ENCODE measurements at regions not wholly inside any gene's neighbourhood (a gene's known extent, or its start where the extent isn't known, plus 50 kb on each side); places are given as distances from the start of the nearest gene placed in this dataset.

GRCh38 chr5:175379867-175380266 lies 64.1 kb downstream of the DRD1 start:
- Histone ChIP-seq H3K4me3 (ENCODE audit: low read depth, low read length) (no peak overlapping the region), H3K27me3 (ENCODE audit: control insufficient read depth, insufficient read depth, low read length) (no peaks in the 10 kb centered on the region), H3K27ac (ENCODE audit: low read depth, low read length) (no peak overlapping the region), H3K4me1 (ENCODE audit: control insufficient read depth, insufficient read depth, low read length) (no peaks in the 10 kb centered on the region), H3K36me3 (ENCODE audit: control insufficient read depth, insufficient read depth, low read length) (no peaks in the 10 kb centered on the region), H3K9me3 (ENCODE audit: control insufficient read depth, insufficient read depth, low read length) (no peaks in the 10 kb centered on the region)
- no peak for DNase-seq (ENCODE audit: low read depth in 4 of 6, low spot score in 6 of 6)
- no CpG with 5 or more reads among the region's 1 CpG for WGBS (ENCODE audit: insufficient coverage)

DNA sequence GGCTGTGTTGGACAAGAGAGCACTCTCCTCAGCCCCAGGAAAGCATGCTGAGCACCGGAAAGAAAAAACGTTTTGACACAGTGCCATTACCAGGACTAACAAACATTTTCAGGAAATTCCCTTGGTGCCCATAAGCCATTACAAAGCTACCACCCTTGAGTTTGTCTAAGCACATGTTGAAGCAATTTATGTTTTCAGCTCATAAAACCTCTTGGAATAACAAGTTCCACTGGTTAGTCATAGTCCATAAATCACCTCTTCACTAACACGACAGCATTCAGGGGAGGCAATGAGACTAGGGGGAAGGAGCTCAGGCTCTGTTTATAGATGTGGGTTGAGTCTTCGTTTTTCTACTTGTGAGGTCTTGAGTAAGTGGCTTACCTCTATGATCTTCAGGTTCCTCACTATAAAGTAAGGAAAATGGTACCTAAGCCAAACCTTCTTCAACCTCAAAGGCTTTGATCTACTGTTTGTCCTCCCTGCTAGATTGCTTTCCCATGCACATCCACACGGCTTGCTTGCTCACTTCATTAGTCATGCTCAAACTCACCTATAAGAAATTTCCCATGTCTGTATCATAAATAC lies 65.4 kb downstream of the DRD1 start:
- no peaks in the 10 kb centered on the region for H3K9me3 ChIP-seq (ENCODE audit: control insufficient read depth, insufficient read depth, low read length)
- H3K27me3 ChIP-seq (ENCODE audit: control insufficient read depth, insufficient read depth, low read length) = no peaks in the 10 kb centered on the region
- no peaks in the 10 kb centered on the region for H3K4me1 ChIP-seq (ENCODE audit: control insufficient read depth, insufficient read depth, low read length)
- 30% methylated on average over 2 of the region's 5 CpGs for WGBS (ENCODE audit: insufficient coverage)
- no peaks in the 10 kb centered on the region for H3K36me3 ChIP-seq (ENCODE audit: control insufficient read depth, insufficient read depth, low read length)
- DNase-seq (ENCODE audit: low read depth in 4 of 6, low spot score in 6 of 6) = peak in 1 of 6 donors; percentile 67
- H3K27ac ChIP-seq (ENCODE audit: low read depth, low read length) = no peak overlapping the region
- no peak overlapping the region for H3K4me3 ChIP-seq (ENCODE audit: low read depth, low read length)

DNA sequence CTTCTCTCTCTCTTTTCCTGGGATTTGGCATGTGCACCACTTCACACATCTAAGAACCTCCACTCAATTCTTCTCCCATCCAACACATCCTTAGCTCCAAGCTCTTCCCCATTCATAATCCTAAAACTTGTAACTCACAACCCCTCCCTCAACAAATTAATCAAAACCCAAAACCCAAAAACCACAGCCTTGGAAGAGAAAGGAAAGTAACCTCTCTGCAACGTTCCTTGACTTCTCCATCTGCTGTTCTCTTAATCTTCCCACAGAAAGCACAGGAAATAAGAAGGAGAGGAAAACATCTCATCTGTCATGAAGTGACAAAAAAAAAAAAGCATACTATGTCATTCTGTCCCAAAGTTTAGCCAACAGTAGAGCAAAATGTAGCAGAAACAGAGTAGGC lies 66.2 kb downstream of the DRD1 start:
- no peak overlapping the region for H3K27ac ChIP-seq (ENCODE audit: low read depth, low read length)
- no peaks in the 10 kb centered on the region for H3K4me1 ChIP-seq (ENCODE audit: control insufficient read depth, insufficient read depth, low read length)
- no peaks in the 10 kb centered on the region for H3K27me3 ChIP-seq (ENCODE audit: control insufficient read depth, insufficient read depth, low read length)
- H3K4me3 ChIP-seq (ENCODE audit: low read depth, low read length) = no peak overlapping the region
- H3K36me3 ChIP-seq (ENCODE audit: control insufficient read depth, insufficient read depth, low read length) = no peaks in the 10 kb centered on the region
- no peak for DNase-seq (ENCODE audit: low read depth in 4 of 6, low spot score in 6 of 6)
- no peaks in the 10 kb centered on the region for H3K9me3 ChIP-seq (ENCODE audit: control insufficient read depth, insufficient read depth, low read length)
- WGBS (ENCODE audit: insufficient coverage) = no CpG with 5 or more reads among the region's 1 CpG

DNA sequence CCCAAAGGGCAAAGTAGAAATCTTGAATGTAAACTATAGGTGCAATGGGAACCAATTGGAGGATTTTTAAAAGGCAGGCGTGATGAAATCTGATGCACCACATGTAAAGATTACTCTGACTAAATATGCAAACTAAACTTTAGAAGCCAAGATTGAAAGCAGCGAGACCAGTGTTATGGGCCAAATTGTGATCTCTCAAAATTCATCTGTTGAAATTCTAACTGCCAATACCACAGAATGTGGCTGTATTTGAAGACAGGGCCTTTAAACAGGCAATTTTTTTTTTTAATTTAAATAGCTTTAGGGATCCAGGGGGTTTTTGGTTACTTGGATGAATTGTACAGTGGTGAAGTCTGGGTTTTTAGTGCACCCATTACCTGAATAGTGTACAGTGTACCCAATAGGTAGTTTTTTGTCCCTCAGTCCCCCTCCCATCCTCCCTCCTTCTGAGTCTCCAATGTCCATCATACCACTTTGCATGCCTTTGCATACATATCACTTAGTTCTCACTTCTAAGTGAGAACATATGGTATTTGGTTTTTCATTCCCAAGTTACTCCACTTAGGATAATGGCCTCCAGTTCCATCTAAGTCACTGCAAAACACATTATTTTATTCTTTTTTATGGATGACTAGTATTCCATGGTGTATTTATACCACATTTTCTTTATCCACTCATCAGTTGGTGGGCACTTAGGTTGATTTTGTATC lies 69.7 kb downstream of the DRD1 start:
- H3K27me3 ChIP-seq (ENCODE audit: control insufficient read depth, insufficient read depth, low read length) = no peaks in the 10 kb centered on the region
- no peaks in the 10 kb centered on the region for H3K9me3 ChIP-seq (ENCODE audit: control insufficient read depth, insufficient read depth, low read length)
- 83% methylated on average over 1 of the region's 2 CpGs for WGBS (ENCODE audit: insufficient coverage)
- no peaks in the 10 kb centered on the region for H3K4me1 ChIP-seq (ENCODE audit: control insufficient read depth, insufficient read depth, low read length)
- H3K4me3 ChIP-seq (ENCODE audit: low read depth, low read length) = no peak overlapping the region
- no peak overlapping the region for H3K27ac ChIP-seq (ENCODE audit: low read depth, low read length)
- peak in 1 of 6 donors; percentile 60 for DNase-seq (ENCODE audit: low read depth in 4 of 6, low spot score in 6 of 6)
- H3K36me3 ChIP-seq (ENCODE audit: control insufficient read depth, insufficient read depth, low read length) = no peaks in the 10 kb centered on the region

GRCh38 chr5:175365866-175366265 lies 78.1 kb downstream of the DRD1 start:
- H3K27ac ChIP-seq (ENCODE audit: low read depth, low read length) = no peak overlapping the region
- H3K9me3 ChIP-seq (ENCODE audit: control insufficient read depth, insufficient read depth, low read length) = no peaks in the 10 kb centered on the region
- WGBS (ENCODE audit: insufficient coverage) = 100% methylated on average over 1 of the region's 1 CpG
- H3K27me3 ChIP-seq (ENCODE audit: control insufficient read depth, insufficient read depth, low read length) = no peaks in the 10 kb centered on the region
- no peaks in the 10 kb centered on the region for H3K36me3 ChIP-seq (ENCODE audit: control insufficient read depth, insufficient read depth, low read length)
- no peak overlapping the region for H3K4me3 ChIP-seq (ENCODE audit: low read depth, low read length)
- no peak for DNase-seq (ENCODE audit: low read depth in 4 of 6, low spot score in 6 of 6)
- H3K4me1 ChIP-seq (ENCODE audit: control insufficient read depth, insufficient read depth, low read length) = no peaks in the 10 kb centered on the region

DNA sequence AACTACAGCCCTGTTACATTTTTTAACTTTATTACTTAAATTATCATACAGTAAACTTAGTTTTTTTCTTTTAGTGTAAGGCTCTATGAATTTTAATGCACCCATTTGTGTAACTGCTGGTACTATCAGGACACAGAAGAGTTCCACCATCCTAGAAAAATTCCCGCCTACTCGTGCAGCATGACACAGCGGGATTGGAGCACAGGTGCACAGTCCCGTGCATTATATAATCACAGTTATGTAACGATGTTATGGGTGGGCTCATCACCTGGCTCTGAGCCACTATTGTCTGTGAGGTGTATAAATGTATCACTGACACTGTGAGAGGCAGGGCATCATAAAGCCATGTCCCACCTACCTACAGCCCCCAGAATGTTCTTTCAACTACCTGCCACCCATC lies 80.7 kb downstream of the DRD1 start:
- Histone ChIP-seq H3K27me3 (ENCODE audit: control insufficient read depth, insufficient read depth, low read length) (no peaks in the 10 kb centered on the region), H3K27ac (ENCODE audit: low read depth, low read length) (no peak overlapping the region), H3K4me1 (ENCODE audit: control insufficient read depth, insufficient read depth, low read length) (no peaks in the 10 kb centered on the region), H3K4me3 (ENCODE audit: low read depth, low read length) (no peak overlapping the region), H3K36me3 (ENCODE audit: control insufficient read depth, insufficient read depth, low read length) (no peaks in the 10 kb centered on the region), H3K9me3 (ENCODE audit: control insufficient read depth, insufficient read depth, low read length) (no peaks in the 10 kb centered on the region)
- no peak for DNase-seq (ENCODE audit: low read depth in 4 of 6, low spot score in 6 of 6)
- WGBS (ENCODE audit: insufficient coverage) = 80% methylated on average over 1 of the region's 5 CpGs

- Histone ChIP-seq H3K9me3 (ENCODE audit: control insufficient read depth, insufficient read depth, low read length) (no peaks in the 10 kb centered on the region), H3K36me3 (ENCODE audit: control insufficient read depth, insufficient read depth, low read length) (no peaks in the 10 kb centered on the region), H3K27me3 (ENCODE audit: control insufficient read depth, insufficient read depth, low read length) (no peaks in the 10 kb centered on the region), H3K4me1 (ENCODE audit: control insufficient read depth, insufficient read depth, low read length) (no peaks in the 10 kb centered on the region), H3K27ac (ENCODE audit: low read depth, low read length) (no peak overlapping the region), H3K4me3 (ENCODE audit: low read depth, low read length) (no peak overlapping the region)
- WGBS (ENCODE audit: insufficient coverage) = 80% methylated on average over 1 of the region's 1 CpG
- no peak for DNase-seq (ENCODE audit: low read depth in 4 of 6, low spot score in 6 of 6)
Observed at GRCh38 chr5:175357995-175358394, 86.0 kb downstream of the DRD1 start.

DNA sequence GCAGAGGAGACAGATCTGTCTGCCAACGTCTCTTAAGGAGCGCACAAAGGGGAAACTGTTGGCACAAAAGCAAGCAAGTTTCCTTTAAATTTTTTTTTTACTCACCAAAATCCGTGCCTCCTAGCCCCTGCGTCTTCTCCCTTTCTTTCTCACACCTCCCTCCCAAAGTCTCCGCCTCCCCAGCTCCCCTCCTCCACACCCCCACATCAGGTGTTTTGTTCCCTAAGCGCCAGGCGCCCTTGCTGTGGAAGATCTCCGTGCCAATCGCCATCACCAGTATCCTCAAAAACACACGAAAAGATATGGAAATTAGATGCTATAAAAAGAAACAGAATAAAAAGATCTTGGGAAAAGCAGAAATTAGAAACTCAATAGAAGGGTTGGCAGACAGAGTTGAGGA lies 87.6 kb downstream of the DRD1 start:
- Histone ChIP-seq H3K4me1 (ENCODE audit: control insufficient read depth, insufficient read depth, low read length) (no peaks in the 10 kb centered on the region), H3K27ac (ENCODE audit: low read depth, low read length) (no peak overlapping the region), H3K4me3 (ENCODE audit: low read depth, low read length) (no peak overlapping the region), H3K27me3 (ENCODE audit: control insufficient read depth, insufficient read depth, low read length) (no peaks in the 10 kb centered on the region), H3K9me3 (ENCODE audit: control insufficient read depth, insufficient read depth, low read length) (no peaks in the 10 kb centered on the region), H3K36me3 (ENCODE audit: control insufficient read depth, insufficient read depth, low read length) (no peaks in the 10 kb centered on the region)
- DNase-seq (ENCODE audit: low read depth in 4 of 6, low spot score in 6 of 6) = peak in 1 of 6 donors; percentile 28
- 62% methylated on average over 5 of the region's 10 CpGs for WGBS (ENCODE audit: insufficient coverage)

GRCh38 chr5:175354964-175355363 lies 89.0 kb downstream of the DRD1 start:
- Histone ChIP-seq H3K36me3 (ENCODE audit: control insufficient read depth, insufficient read depth, low read length) (no peaks in the 10 kb centered on the region), H3K4me3 (ENCODE audit: low read depth, low read length) (no peak overlapping the region), H3K27me3 (ENCODE audit: control insufficient read depth, insufficient read depth, low read length) (no peaks in the 10 kb centered on the region), H3K27ac (ENCODE audit: low read depth, low read length) (no peak overlapping the region), H3K4me1 (ENCODE audit: control insufficient read depth, insufficient read depth, low read length) (peaks cover 3% of the 10 kb centered on the region), H3K9me3 (ENCODE audit: control insufficient read depth, insufficient read depth, low read length) (no peaks in the 10 kb centered on the region)
- WGBS (ENCODE audit: insufficient coverage) = 83% methylated on average over 1 of the region's 8 CpGs
- peak in 1 of 6 donors; percentile 55 for DNase-seq (ENCODE audit: low read depth in 4 of 6, low spot score in 6 of 6)

- no peaks in the 10 kb centered on the region for H3K36me3 ChIP-seq (ENCODE audit: control insufficient read depth, insufficient read depth, low read length)
- peak in 2 of 6 donors; percentile 21 to 60 for DNase-seq (ENCODE audit: low read depth in 4 of 6, low spot score in 6 of 6)
- WGBS (ENCODE audit: insufficient coverage) = no CpG with 5 or more reads among the region's 2 CpGs
- H3K27ac ChIP-seq (ENCODE audit: low read depth, low read length) = no peak overlapping the region
- peaks cover 3% of the 10 kb centered on the region for H3K4me1 ChIP-seq (ENCODE audit: control insufficient read depth, insufficient read depth, low read length)
- H3K9me3 ChIP-seq (ENCODE audit: control insufficient read depth, insufficient read depth, low read length) = no peaks in the 10 kb centered on the region
- no peaks in the 10 kb centered on the region for H3K27me3 ChIP-seq (ENCODE audit: control insufficient read depth, insufficient read depth, low read length)
- H3K4me3 ChIP-seq (ENCODE audit: low read depth, low read length) = no peak overlapping the region
Observed at GRCh38 chr5:175353926-175354325, 90.1 kb downstream of the DRD1 start.

Data from spinal cord (tissue), 9 donors.